ENCODE measurements at regions not wholly inside any gene's neighbourhood (a gene's known extent, or its start where the extent isn't known, plus 50 kb on each side); places are given as distances from the start of the nearest gene placed in this dataset.

GRCh38 chr6:119598883-119599282 lies 249.3 kb upstream of the MAN1A1 start:
- DNase-seq (ENCODE audit: low read depth) = no peak

- DNase-seq (ENCODE audit: low read depth) = peak; percentile 10
These were observed 245.3 kb upstream of the MAN1A1 start for GRCh38 chr6:119594907-119595306.

GRCh38 chr6:119591235-119591634 lies 241.7 kb upstream of the MAN1A1 start:
- DNase-seq (ENCODE audit: low read depth) = no peak

GRCh38 chr6:119590066-119590465 lies 240.5 kb upstream of the MAN1A1 start:
- no peak for DNase-seq (ENCODE audit: low read depth)

- peak; percentile 69 for DNase-seq (ENCODE audit: low read depth)
These were observed 238.0 kb upstream of the MAN1A1 start for GRCh38 chr6:119587537-119587936.

- DNase-seq (ENCODE audit: low read depth) = no peak
These were observed 236.8 kb upstream of the MAN1A1 start for GRCh38 chr6:119586250-119586882.

- DNase-seq (ENCODE audit: low read depth) = no peak
These were observed 234.5 kb upstream of the MAN1A1 start for GRCh38 chr6:119584088-119584487.

- no peak for DNase-seq (ENCODE audit: low read depth)
These were observed 231.7 kb upstream of the MAN1A1 start for GRCh38 chr6:119581220-119581619.

- peak; percentile 85 for DNase-seq (ENCODE audit: low read depth)
These were observed 226.2 kb upstream of the MAN1A1 start for GRCh38 chr6:119575721-119576120.

GRCh38 chr6:119568580-119568979 lies 219.0 kb upstream of the MAN1A1 start:
- no peak for DNase-seq (ENCODE audit: low read depth)

- DNase-seq (ENCODE audit: low read depth) = no peak
These were observed 217.1 kb upstream of the MAN1A1 start for GRCh38 chr6:119566546-119567260.

GRCh38 chr6:119565893-119566292 lies 216.3 kb upstream of the MAN1A1 start:
- DNase-seq (ENCODE audit: low read depth) = no peak

- DNase-seq (ENCODE audit: low read depth) = no peak
These were observed 212.6 kb upstream of the MAN1A1 start for GRCh38 chr6:119562168-119562567.

- no peak for DNase-seq (ENCODE audit: low read depth)
These were observed 210.0 kb upstream of the MAN1A1 start for GRCh38 chr6:119559586-119559985.

- DNase-seq (ENCODE audit: low read depth) = no peak
These were observed 207.7 kb upstream of the MAN1A1 start for GRCh38 chr6:119557239-119557638.

GRCh38 chr6:119552021-119552420 lies 202.5 kb upstream of the MAN1A1 start:
- DNase-seq (ENCODE audit: low read depth) = no peak

- DNase-seq (ENCODE audit: low read depth) = no peak
These were observed 197.5 kb upstream of the MAN1A1 start for GRCh38 chr6:119547024-119547423.

GRCh38 chr6:119545245-119545644 lies 195.7 kb upstream of the MAN1A1 start:
- no peak for DNase-seq (ENCODE audit: low read depth)

GRCh38 chr6:119544325-119545175 lies 195.0 kb upstream of the MAN1A1 start:
- no peak for DNase-seq (ENCODE audit: low read depth)

- DNase-seq (ENCODE audit: low read depth) = no peak
These were observed 193.8 kb upstream of the MAN1A1 start for GRCh38 chr6:119543332-119543731.

GRCh38 chr6:119542037-119542436 lies 192.5 kb upstream of the MAN1A1 start:
- DNase-seq (ENCODE audit: low read depth) = no peak

- DNase-seq (ENCODE audit: low read depth) = peak; percentile 96
These were observed 191.8 kb upstream of the MAN1A1 start for GRCh38 chr6:119541132-119541905.
